SK-N-SH treated with all-trans-retinoic acid at 6 μM for 48 hours (cell line): ENCODE measurements at regions not wholly inside any gene's neighbourhood (a gene's known extent, or its start where the extent isn't known, plus 50 kb on each side); places are given as distances from the start of the nearest gene placed in this dataset.

Source experiments
- CREB5 ChIP-seq: fragments of 250-450 bp; sonication (Bioruptor Pico); IDR thresholded peaks from 2 replicates; pipeline ENCODE4 v1.5.1; 2020; ENCODE audit warnings: low read depth, mild to moderate bottlenecking, moderate library complexity
- CSRNP3 ChIP-seq: fragments of 250-450 bp; sonication (Bioruptor Pico); IDR thresholded peaks from 2 replicates; pipeline ENCODE4 v1.5.1; 2021; ENCODE audit warnings: mild to moderate bottlenecking, moderate library complexity
- ESRRG ChIP-seq: fragments of 250-450 bp; sonication (Bioruptor Pico); IDR thresholded peaks from 2 replicates; pipeline ENCODE4 v1.6.1; 2021; ENCODE audit warnings: mild to moderate bottlenecking
- GLIS3 ChIP-seq: fragments of 250-450 bp; sonication (Bioruptor Pico); IDR thresholded peaks from 2 replicates; pipeline ENCODE4 v1.5.0; 2020; ENCODE audit warnings: mild to moderate bottlenecking, moderate library complexity
- ISL1 ChIP-seq: fragments of 250-450 bp; sonication (Bioruptor Pico); IDR thresholded peaks from 2 replicates; pipeline ENCODE4 v2.1.2; 2022; ENCODE audit warnings: mild to moderate bottlenecking, moderate library complexity
- OSR1 ChIP-seq: fragments of 250-450 bp; sonication (Bioruptor Pico); IDR thresholded peaks from 2 replicates; pipeline ENCODE4 v1.8.0; 2022; ENCODE audit warnings: moderate library complexity, mild to moderate bottlenecking, inconsistent platforms
- PATZ1 ChIP-seq: fragments of 250-450 bp; sonication (Bioruptor Pico); IDR thresholded peaks from 2 replicates; pipeline ENCODE4 v1.8.0; 2020; ENCODE audit warnings: mild to moderate bottlenecking, moderate library complexity, borderline replicate concordance
- RARB ChIP-seq: fragments of 250-450 bp; sonication (Bioruptor Pico); IDR thresholded peaks from 2 replicates; pipeline ENCODE4 v1.8.0; 2021; ENCODE audit warnings: mild to moderate bottlenecking, moderate library complexity
- SNAI2 ChIP-seq: fragments of 250-450 bp; sonication (Bioruptor Pico); IDR thresholded peaks from 2 replicates; pipeline ENCODE4 v1.5.0; 2020; ENCODE audit warnings: mild to moderate bottlenecking, moderate library complexity
- TCF4 ChIP-seq: fragments of 250-450 bp; sonication (Bioruptor Pico); IDR thresholded peaks from 2 replicates; pipeline ENCODE4 v1.8.0; 2021; ENCODE audit warnings: mild to moderate bottlenecking, moderate library complexity, borderline replicate concordance
- ZFP3 ChIP-seq: fragments of 250-450 bp; sonication (Bioruptor Pico); IDR thresholded peaks from 2 replicates; pipeline ENCODE4 v1.5.0; 2020; ENCODE audit warnings: mild to moderate bottlenecking, moderate library complexity
- ZFP30 ChIP-seq: fragments of 450-650 bp; formaldehyde crosslinking; IDR thresholded peaks from 2 replicates; pipeline ENCODE4 v1.5.0; 2022; ENCODE audit warnings: mild to moderate bottlenecking, moderate library complexity
- ZNF565 ChIP-seq: fragments of 450-650 bp; formaldehyde crosslinking; conservative IDR thresholded peaks from 2 replicates; pipeline ENCODE4 v1.5.0; 2020; ENCODE audit warnings: low read depth, mild to moderate bottlenecking, moderate library complexity

GRCh38 chr12:65653946-65654629 is 170.2 kb upstream of the HMGA2 start:
- TF ChIP-seq PATZ1 (CRISPR knock-in tag) (no peak), ZNF565 (no peak), ZFP30 (CRISPR knock-in tag) (no peak), ZFP3 (CRISPR knock-in tag) (no peak), CREB5 (no peak), ISL1 (CRISPR knock-in tag) (no peak), SNAI2 (CRISPR knock-in tag) (no peak), ESRRG (no peak), GLIS3 (no peak), TCF4 (CRISPR knock-in tag) (no peak), RARB (CRISPR knock-in tag) (no peak), OSR1 (CRISPR knock-in tag) (no peak), CSRNP3 (no peak)
